Psoas muscle (tissue), 7 donors: ENCODE measurements at regions not wholly inside any gene's neighbourhood (a gene's known extent, or its start where the extent isn't known, plus 50 kb on each side); places are given as distances from the start of the nearest gene placed in this dataset.

Experiments used
- ATAC-seq, 4 donors: fragments of 200-7000 bp; cut with Tn5 transposase; one replicate each; pipeline ENCODE4 v1.9.1; 2020; ENCODE audit warnings: moderate library complexity in 3 of 4, mild to moderate bottlenecking in 2 of 4
- DNase-seq, 2 donors: peaks; one replicate each; pipeline ENCODE4 v3.0.0-alpha.2; 2020
- H3K27ac ChIP-seq: fragments of 200-600 bp; one replicate; pipeline ENCODE4 v1.8.0; 2022
- H3K27me3 ChIP-seq, 3 donors: fragments of 200-600 bp in 1 of 3; one replicate each; pipeline versions ENCODE4 v1.6.1 to v1.8.0; 2013 to 2022; ENCODE audit warnings: low read length in 2 of 3, mild to moderate bottlenecking in 2 of 3, moderate library complexity in 1 of 3; ENCODE audit not compliant: insufficient read depth in 3 of 3
- H3K36me3 ChIP-seq, 2 donors: fragments of 200-600 bp in 1 of 2; one replicate each; pipeline versions ENCODE4 v1.6.1 to v1.8.0; 2013 to 2022; ENCODE audit warnings: low read depth in 1 of 2, mild to moderate bottlenecking in 1 of 2, moderate library complexity in 1 of 2; ENCODE audit not compliant: insufficient read depth in 1 of 2
- H3K4me1 ChIP-seq: fragments of 200-600 bp; one replicate; pipeline ENCODE4 v1.8.0; 2022
- H3K4me3 ChIP-seq: fragments of 200-600 bp; one replicate; pipeline ENCODE4 v1.8.0; 2022; ENCODE audit warnings: mild to moderate bottlenecking
- H3K9me3 ChIP-seq: fragments of 200-600 bp; one replicate; pipeline ENCODE4 v1.8.0; 2022
- WGBS, 3 donors: extraction: QIAGEN DNeasy Blood & Tissue Kit; methylation state at CpG; one replicate each; pipeline versions ENCODE4 v1.1.6 to v1.1.7; 2013; 5-methylcytosine and 5-hydroxymethylcytosine counted together
- intact Hi-C, 2 donors: fragments of 100-400 bp; cut with DNase I; formaldehyde crosslinking; loops; one replicate each; pipeline versions ENCODE4 v1.11.0 to v1.14.2; 2022
- TF ChIP-seq, protein P1 (sequence below): fragments of 200-600 bp; IDR thresholded peaks from one replicate; pipeline ENCODE4 v1.8.0; 2022; ENCODE audit warnings: antibody characterized with exemption
- donor health status: healthy with polysubstance abuse.
- donor health status: DM: no; HTN: no; CAD: no; lungs with moderate emphysema.
- donor health status: Bipolar disorder and iron deficiency.
- donor health status: healthy.
- donor health status: DM: yes; HTN: yes; CAD: no.
- donor health status: DM: no; HTN: no; CAD: no.
- donor health status: DM: yes; HTN: yes; CAD: no.

DNA sequence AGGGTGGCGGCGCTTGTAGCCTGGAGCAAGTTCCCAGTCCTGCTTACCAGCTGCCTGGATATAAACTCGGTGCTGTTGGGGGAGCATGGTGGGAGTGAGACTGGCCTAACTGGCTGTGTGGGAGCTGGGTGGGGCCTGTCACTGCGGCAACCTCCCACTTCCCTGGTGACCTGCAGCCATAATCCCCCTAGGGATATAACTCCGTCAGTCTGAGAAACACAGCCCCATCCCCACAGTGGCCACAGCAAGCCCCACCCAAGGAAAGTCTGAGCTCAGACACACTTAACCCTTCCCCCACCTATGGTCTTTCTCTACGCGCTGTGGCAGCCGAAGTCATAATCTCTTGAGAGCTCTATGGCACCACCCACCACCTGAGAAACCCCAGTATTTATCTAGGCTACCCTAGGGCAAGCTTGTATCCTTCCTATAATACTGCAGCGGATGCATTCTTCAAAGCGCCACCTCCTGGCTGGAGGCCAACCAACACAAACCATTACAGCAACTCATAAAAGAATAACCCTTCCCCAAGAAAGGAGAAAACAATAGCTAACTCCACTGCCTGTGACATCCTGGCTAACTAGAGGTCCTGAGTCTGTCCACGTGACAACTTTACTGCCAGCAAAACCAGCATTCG lies 57.4 kb downstream of the ZNF648 start:
- 75 to 81% (median 79%) methylated on average over 12 of the region's 12 CpGs for WGBS, 3 donors
- H3K27ac ChIP-seq: no peak overlapping the region
- ATAC-seq: no peak

DNA sequence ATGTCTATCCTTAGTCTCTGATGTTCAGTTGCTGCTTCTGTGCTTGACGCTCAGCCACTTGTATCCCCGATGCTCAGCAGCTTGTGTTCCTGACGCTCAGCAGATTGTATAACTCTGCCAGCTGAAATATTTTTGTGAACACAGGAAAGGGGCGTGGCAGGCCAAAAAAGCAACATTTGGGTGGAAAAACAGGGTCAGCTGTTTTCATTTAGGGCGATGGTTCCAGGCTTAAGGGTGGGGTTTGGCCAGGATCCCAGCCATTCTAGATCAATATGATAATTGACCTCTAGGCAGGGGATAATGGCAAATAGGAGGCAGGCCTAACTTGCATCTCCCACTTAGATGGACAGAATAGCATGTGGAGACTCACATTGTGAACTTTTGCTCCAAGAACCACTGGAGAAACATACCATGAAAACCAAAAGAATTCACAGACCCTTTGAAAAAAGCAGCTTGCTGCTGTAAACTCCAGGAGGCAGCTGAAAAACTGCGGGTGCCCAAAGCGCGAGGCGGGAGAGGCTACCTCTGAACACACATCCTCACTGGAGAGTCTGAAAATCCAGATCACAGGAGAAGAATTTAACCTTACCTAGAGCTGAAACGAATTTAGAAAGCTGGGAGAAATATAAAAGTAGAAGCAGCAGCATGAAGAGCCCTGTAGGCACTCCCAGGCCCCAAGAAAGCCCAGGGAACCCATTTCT lies 58.3 kb downstream of the ZNF648 start:
- H3K27ac ChIP-seq: no peak overlapping the region
- no peak overlapping the region for H3K4me3 ChIP-seq
- H3K4me1 ChIP-seq: no peaks in the 10 kb centered on the region
- no peaks in the 10 kb centered on the region for H3K27me3 ChIP-seq
- H3K36me3 ChIP-seq: no peaks in the 10 kb centered on the region
- ATAC-seq (no peak), DNase-seq (no peak)
- H3K9me3 ChIP-seq: no peaks in the 10 kb centered on the region
- TF ChIP-seq, protein P1, sequence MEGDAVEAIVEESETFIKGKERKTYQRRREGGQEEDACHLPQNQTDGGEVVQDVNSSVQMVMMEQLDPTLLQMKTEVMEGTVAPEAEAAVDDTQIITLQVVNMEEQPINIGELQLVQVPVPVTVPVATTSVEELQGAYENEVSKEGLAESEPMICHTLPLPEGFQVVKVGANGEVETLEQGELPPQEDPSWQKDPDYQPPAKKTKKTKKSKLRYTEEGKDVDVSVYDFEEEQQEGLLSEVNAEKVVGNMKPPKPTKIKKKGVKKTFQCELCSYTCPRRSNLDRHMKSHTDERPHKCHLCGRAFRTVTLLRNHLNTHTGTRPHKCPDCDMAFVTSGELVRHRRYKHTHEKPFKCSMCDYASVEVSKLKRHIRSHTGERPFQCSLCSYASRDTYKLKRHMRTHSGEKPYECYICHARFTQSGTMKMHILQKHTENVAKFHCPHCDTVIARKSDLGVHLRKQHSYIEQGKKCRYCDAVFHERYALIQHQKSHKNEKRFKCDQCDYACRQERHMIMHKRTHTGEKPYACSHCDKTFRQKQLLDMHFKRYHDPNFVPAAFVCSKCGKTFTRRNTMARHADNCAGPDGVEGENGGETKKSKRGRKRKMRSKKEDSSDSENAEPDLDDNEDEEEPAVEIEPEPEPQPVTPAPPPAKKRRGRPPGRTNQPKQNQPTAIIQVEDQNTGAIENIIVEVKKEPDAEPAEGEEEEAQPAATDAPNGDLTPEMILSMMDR: no peak
- intact Hi-C loops: no loop called here
- 22 to 41% (median 30%) methylated on average over 10 of the region's 10 CpGs for WGBS, 3 donors

More for the DNA sequence above, 57.4 kb downstream of the ZNF648 start:
- DNase-seq: peak; percentile 21 to 39
- Histone ChIP-seq H3K4me1 (no peaks in the 10 kb centered on the region), H3K27me3 (no peaks in the 10 kb centered on the region), H3K4me3 (no peak overlapping the region), H3K9me3 (no peaks in the 10 kb centered on the region), H3K36me3 (no peaks in the 10 kb centered on the region)
- intact Hi-C loops: no loop called here
- TF ChIP-seq, protein P1: no peak

DNA sequence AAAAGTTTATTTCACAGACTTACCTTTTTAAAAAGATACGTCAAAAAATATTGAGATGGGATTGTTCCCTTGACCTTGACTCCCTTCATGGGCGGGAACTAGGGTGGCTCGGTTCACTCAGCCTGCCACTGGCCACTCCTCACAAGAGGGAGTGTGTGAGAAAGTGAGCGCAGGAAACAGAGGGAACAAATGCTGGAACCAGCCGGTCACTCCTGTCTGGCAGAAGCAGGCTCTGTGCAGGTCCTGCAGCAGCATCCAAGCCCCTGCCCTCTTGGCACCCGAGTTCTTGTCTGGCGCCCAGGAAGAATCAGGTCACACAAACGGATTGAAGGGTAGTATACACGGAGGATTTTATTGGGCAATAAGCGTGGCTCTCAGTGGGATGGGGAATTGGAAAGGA lies 58.9 kb downstream of the ZNF648 start:
- Histone ChIP-seq H3K36me3 (no peaks in the 10 kb centered on the region), H3K4me1 (no peaks in the 10 kb centered on the region), H3K27me3 (no peaks in the 10 kb centered on the region), H3K4me3 (no peak overlapping the region), H3K9me3 (no peaks in the 10 kb centered on the region), H3K27ac (no peak overlapping the region)
- intact Hi-C loops: no loop called here
- TF ChIP-seq, protein P1: no peak
- ATAC-seq: no peak
- 26 to 34% (median 27%) methylated on average over 10 of the region's 10 CpGs for WGBS, 3 donors
- no peak for DNase-seq

DNA sequence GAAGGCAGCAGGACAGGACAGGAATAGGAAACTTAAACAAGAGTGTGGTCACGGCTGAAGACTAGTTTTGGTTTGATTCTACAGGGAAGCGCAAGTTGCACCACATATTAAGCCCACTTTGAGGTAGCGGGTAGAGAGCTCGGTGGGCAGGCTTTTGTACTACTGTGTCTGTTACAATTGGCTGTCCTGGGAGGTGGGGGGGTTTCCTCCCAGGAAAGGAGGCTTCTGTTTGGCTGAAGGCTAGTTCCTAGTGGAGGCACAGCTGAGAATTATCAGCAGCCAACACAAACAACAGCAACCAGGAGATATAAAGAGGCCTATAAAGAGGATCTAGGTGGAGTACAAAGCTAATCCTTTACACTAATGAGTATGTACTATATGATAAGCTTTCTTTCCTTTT lies 62.7 kb downstream of the ZNF648 start:
- DNase-seq: no peak

More for the DNA sequence above, 62.7 kb downstream of the ZNF648 start:
- Histone ChIP-seq H3K27ac (no peak overlapping the region), H3K27me3 (no peaks in the 10 kb centered on the region), H3K4me3 (no peak overlapping the region), H3K36me3 (no peaks in the 10 kb centered on the region), H3K9me3 (no peaks in the 10 kb centered on the region), H3K4me1 (no peaks in the 10 kb centered on the region)
- no peak for ATAC-seq
- TF ChIP-seq, protein P1: no peak
- WGBS, 3 donors: 85 to 90% (median 90%) methylated on average over 4 of the region's 4 CpGs
- intact Hi-C loops: no loop called here
